Pons (tissue), 1 donor: ENCODE measurements at regions not wholly inside any gene's neighbourhood (a gene's known extent, or its start where the extent isn't known, plus 50 kb on each side); places are given as distances from the start of the nearest gene placed in this dataset.
A peak's percentile ranks its signal among the peaks of the same experiment; 100 is the strongest.

Source experiments
- DNase-seq: peaks from one replicate; pipeline ENCODE4 v3.0.0-alpha.2; 2016; ENCODE audit warnings: low spot score

DNA sequence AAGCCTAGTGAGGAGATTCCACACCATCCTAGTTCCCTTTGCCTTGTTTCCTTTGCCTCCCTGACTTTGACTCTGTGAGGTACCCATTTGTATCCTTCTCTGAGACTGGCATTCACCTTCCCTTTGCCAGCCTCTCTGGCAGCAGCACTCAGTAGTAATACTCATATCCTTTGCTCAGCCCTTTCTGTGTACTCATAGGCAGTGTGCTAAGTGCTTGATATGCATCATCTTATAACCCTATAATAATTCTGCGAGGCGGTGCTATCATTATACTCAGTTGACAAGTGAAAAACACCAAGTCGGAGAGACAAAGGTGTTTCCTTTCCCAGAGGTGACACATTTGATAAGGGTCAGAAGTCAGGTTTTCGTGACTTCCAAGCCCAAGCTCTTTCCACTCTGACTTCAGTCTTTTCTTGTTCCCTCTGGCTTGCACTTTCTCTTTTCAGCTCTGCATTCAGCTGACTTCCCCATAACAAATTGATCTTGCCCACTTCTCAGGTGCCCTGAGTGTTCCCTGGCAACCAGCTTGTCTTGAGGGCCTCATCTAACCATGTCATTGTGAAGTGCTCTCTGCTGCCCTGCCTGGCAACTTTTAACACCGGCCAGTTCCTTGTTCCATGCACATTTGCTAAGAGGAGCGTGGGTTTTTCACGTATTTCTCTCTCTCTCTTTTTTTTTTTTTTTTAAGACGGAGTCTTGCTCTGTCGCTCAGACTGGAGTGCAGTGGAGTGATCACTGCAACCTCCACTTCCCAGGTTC, 94.5 kb upstream of the UPP2 start:
- DNase-seq = no peak

DNA sequence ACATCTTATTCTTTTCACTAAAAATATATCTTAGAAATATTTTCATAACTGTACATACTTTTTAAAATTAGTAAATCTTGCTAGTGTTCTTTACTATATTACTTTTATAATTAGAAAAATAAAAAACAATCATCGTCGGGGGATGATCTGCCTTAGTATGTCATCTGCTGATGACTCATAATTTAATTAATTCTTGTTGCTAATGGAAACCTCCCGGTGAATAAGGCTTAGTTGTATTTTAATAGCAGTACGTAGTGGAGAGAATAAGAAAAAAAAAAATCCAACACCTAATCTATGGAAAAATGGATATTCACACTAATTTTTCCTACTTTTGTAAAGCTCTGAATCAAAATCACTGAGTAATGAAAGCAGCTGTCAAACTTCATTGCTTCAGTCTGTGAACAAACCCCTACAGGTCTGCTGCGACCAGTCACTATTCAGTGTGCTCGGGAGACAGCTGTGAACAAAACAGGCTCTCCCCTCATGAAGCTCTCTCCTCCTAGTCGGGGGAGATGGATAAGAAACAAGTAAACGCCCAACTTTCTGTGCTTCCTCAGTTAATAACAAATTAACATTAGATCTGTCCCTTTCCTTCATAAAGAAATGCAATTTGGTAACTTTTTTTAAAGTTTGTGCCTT, 97.4 kb upstream of the UPP2 start:
- DNase-seq = no peak

- no peak for DNase-seq
Observed at GRCh38 chr2:158002079-158002478, 99.6 kb upstream of the UPP2 start.

- no peak for DNase-seq
Observed at GRCh38 chr2:157996799-157997198, 104.9 kb upstream of the UPP2 start.

DNA sequence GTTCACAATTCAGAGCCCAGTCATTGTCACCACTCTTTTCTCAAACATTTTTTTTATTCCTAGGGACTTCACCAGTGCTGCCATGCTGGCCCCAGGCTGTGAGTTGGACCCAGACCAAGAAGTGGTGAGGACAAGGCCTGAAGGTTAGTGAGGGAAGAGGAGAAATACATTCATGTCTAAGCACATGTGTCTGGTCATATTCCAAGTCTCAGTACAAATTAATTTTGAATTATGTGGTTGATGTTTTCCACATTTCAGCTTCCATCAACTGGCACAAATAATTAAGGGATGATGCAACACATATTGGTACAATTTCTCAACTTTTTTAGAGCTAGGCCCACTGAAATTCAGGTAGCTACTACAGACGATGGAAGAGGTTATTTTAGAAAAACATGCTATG, 106.6 kb upstream of the UPP2 start:
- no peak for DNase-seq

GRCh38 chr2:157991932-157992331, 109.7 kb upstream of the UPP2 start:
- no peak for DNase-seq

GRCh38 chr2:157990173-157990572, 111.5 kb upstream of the UPP2 start:
- DNase-seq = no peak

DNA sequence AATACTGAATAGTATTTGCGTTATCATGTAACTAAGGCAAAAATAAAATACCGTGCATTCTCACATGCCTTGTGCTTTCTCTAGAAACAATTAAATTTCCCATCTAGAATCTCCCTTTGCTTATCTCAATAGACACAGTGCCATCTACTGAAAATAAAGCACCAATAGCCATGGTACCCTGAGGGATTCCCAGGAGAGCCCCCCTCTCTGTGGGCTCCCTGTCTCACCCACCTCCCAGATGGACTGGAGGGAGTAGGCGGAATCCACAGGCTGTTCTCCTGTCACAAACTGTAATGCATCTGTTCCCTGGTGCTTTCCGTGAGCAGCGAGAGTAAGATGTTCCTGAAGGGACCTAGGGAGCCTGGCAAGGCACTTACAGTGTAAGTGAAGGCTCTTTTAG, 112.4 kb upstream of the UPP2 start:
- no peak for DNase-seq

DNA sequence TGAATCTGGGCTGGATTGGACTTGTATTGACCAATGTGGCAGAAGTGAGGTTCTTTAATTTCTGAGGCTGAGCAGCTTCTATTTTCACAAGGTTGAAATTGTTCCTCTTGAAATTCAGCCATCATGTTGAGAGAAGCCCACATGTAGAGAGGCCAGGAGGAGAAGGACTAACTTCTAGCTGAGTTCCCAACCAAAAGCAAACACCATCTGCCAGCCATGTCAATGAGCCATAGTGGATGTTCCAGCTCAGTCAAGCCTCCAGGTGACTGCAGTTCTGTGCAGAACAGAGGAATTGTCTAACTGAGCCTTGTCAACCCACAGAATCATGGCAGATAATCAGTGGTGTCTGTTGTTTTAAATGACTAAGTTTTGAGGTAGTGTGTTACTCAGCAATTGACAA, 110.6 kb upstream of the ACVR1 start:
- peak; percentile 17 for DNase-seq

- DNase-seq = no peak
Observed at GRCh38 chr2:157984866-157985265, 108.7 kb upstream of the ACVR1 start.

DNA sequence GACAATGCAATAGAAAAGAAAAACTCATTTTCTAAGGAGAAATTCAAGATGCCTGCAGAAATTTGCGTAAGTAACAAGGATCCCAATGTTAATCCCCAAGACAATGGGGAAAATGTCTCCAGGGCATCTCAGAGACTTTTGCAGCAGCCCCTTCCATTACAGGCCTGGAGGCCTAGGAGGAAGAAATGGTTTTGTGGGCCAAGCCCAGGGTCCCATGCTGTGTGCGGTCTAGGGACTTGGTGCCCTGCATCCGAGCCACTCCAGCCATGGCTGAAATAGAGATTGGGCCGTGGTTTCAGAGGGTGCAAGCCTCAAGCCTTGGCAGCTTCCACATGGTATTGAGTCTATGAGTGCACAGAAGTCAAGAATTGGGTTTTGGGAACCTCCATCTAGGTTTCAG, 103.9 kb upstream of the ACVR1 start:
- DNase-seq = no peak

- no peak for DNase-seq
Observed at GRCh38 chr2:157971702-157972101, 95.6 kb upstream of the ACVR1 start.

DNA sequence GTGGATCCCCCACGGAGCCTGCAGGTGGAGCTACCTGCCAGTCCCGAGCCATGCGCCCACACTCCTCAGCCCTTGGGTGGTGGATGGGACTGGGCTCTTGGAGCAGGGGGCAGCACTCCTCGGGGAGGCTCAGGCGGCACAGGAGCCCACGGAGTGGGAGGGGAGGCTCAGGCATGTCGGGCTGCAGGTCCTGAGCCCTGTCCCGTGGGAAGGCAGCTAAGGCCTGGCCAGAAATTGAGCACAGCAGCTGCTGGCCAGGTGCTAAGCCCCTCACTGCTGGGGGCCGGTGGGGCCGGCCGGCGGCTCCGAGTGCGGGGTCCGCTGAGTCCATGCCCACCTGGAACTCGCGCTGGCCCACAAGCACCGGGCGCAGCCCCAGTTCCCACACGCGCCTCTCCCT, 91.7 kb upstream of the ACVR1 start:
- DNase-seq = no peak

DNA sequence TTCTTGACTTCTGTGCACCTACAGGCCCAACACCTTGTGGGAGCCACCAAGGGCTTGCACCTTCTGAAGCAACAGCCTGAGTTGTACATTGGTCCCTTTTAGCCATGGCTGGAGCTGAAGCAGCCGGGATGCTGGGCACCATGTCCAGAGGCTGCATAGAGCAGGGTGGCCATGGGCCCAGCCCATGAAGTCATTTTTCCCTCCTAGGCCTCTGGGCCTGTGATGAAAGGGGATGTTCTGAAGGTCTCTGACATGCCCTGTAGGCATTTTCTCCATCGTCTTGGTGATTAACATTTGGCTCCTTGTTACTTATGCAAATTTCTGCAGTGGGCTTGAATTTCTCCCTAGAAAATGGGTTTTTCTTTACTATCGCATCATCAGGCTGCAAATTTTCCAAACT, 83.1 kb upstream of the ACVR1 start:
- DNase-seq = no peak

GRCh38 chr2:157957596-157957995, 81.5 kb upstream of the ACVR1 start:
- DNase-seq = no peak

DNA sequence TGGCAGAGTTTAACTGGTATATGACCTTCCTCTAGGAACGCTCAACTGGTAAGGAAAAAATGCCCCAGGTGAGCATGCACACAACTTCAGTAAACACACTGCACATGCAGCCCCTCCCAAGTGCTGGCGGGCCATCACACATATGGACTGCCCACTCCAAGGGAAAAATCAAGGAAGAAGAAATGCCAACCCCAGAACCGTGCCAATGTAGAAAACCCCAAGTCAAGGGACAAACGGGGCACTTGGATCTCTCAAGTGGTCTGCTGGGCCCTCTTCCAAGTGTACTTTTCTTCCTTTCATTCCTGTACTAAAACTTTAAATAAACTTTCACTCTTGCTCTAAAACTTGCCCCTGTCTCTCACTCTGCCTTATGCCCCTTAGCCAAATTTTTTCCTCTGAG, 76.4 kb upstream of the ACVR1 start:
- DNase-seq = no peak

- no peak for DNase-seq
Observed at GRCh38 chr2:157948856-157949255, 72.7 kb upstream of the ACVR1 start.

- DNase-seq = no peak
Observed at GRCh38 chr2:157946919-157947557, 70.9 kb upstream of the ACVR1 start.

DNA sequence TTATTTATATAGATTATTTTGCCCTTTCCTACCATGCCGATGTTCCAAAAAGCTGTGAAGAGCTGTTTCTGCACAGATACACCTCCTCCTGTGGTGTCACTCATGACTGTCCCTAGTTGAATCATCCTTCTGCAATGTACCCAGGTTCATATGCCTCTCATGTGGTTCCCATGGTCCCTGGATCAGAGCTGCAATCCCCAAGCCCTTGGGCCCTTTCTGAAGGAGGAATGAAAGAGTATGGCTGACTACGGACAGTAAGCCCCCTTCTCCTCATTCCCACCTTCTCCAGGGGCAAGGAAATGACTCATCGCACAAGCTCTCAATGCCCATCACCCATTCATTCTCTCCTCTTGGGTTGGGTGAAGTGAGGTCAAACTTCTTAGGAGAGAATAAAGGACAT, 63.9 kb upstream of the ACVR1 start:
- DNase-seq = no peak

DNA sequence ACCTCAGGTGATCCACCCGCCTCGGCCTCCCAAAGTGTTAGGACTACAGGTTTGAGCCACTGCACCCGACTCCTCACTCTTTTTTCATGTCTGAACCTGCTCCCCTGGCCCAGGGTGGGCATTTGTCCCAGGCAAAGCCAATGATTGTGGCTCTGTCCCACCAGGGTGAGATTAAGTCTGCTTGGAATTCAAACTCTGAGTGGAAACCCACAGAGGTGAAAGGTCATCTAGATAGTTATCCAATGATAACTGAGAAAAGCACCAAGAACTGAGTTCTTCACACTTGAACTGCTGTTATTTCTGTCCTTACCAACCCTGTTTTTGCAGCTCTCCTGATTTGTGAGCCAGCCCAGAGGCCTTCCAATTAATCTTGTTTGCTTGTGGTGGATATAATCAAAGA, 62.4 kb upstream of the ACVR1 start:
- DNase-seq = no peak

GRCh38 chr2:157936406-157936805, 60.3 kb upstream of the ACVR1 start:
- DNase-seq = no peak

- no peak for DNase-seq
Observed at GRCh38 chr2:157935378-157935906, 59.3 kb upstream of the ACVR1 start.

- DNase-seq = no peak
Observed at GRCh38 chr2:157934684-157935377, 58.7 kb upstream of the ACVR1 start.
